Heart right ventricle (tissue), 16 donors: ENCODE measurements at regions not wholly inside any gene's neighbourhood (a gene's known extent, or its start where the extent isn't known, plus 50 kb on each side); places are given as distances from the start of the nearest gene placed in this dataset.

Experiments
- ATAC-seq, 8 donors: fragments of 200-7000 bp; cut with Tn5 transposase; one replicate each; pipeline ENCODE4 v1.9.1; 2020; ENCODE audit warnings: mild to moderate bottlenecking in 8 of 8, moderate library complexity in 8 of 8, moderate number of reproducible peaks in 1 of 8
- DNase-seq, 2 donors: peaks; one replicate each; pipeline ENCODE4 v3.0.0-alpha.2; 2020
- H3K27ac ChIP-seq, 10 donors: fragments of 200-600 bp; sonication (generic) in 2 of 10; one replicate each; pipeline versions ENCODE4 v1.5.0 to v1.8.0; 2020 to 2022; ENCODE audit warnings: mild to moderate bottlenecking in 3 of 10
- H3K27me3 ChIP-seq, 7 donors: fragments of 200-600 bp; one replicate each; pipeline ENCODE4 v1.8.0; 2021 to 2022; ENCODE audit warnings: mild to moderate bottlenecking in 2 of 7
- H3K36me3 ChIP-seq, 9 donors: fragments of 200-600 bp; sonication (generic) in 1 of 9; one replicate each; pipeline versions ENCODE4 v1.5.0 to v1.8.0; 2020 to 2022; ENCODE audit warnings: mild to moderate bottlenecking in 2 of 9
- H3K4me1 ChIP-seq, 9 donors: fragments of 200-600 bp; sonication (generic) in 1 of 9; one replicate each; pipeline versions ENCODE4 v1.5.0 to v1.8.0; 2020 to 2022; ENCODE audit warnings: mild to moderate bottlenecking in 4 of 9
- H3K4me3 ChIP-seq, 10 donors: fragments of 200-600 bp; sonication (generic) in 2 of 10; one replicate each; pipeline versions ENCODE4 v1.5.0 to v1.8.0; 2020 to 2022; ENCODE audit warnings: mild to moderate bottlenecking in 7 of 10, moderate library complexity in 2 of 10
- H3K9me3 ChIP-seq, 11 donors: fragments of 200-600 bp in 10 of 11; sonication (generic) in 2 of 11; one replicate each; pipeline versions ENCODE4 v1.5.0 to v1.8.0; 2013 to 2022; ENCODE audit warnings: mild to moderate bottlenecking in 2 of 11, control low read depth in 1 of 11, moderate library complexity in 1 of 11
- CTCF ChIP-seq, 9 donors: fragments of 200-600 bp; sonication (generic) in 2 of 9; IDR thresholded peaks; one replicate each; pipeline versions ENCODE4 v1.5.0 to v1.8.0; 2021 to 2022; ENCODE audit warnings: antibody characterized with exemption in 9 of 9, mild to moderate bottlenecking in 5 of 9, moderate library complexity in 1 of 9
- WGBS, 2 donors: extraction: QIAGEN DNeasy Blood & Tissue Kit; methylation state at CpG; one replicate each; pipeline ENCODE4 v1.1.7; 2013; ENCODE audit warnings: inconsistent platforms in 1 of 2; 5-methylcytosine and 5-hydroxymethylcytosine counted together
- intact Hi-C, 10 donors: fragments of 100-400 bp; cut with DNase I; formaldehyde crosslinking; loops; one replicate each; pipeline versions ENCODE4 v1.11.1 to v1.14.2; 2022
- donor health status: Arrhythmogenic right ventricular cardiomyopathy.
- donor health status: ischemic (EF 13 %, LVEDD 7.1; RV severe dilation, severe dysfunction).
- donor health status: healthy with polysubstance abuse.
- donor health status: DM: no; HTN: yes; CAD: no.
- donor health status: DM: no; HTN: no; CAD: no.
- donor health status: ischemic (EF 25% LVEDD 6.9; RV normal size, moderate dysfunction).
- donor health status: ischemic (EF 25% LVEDD 5.7; RV mildly dilated, moderate dysfunction).
- donor health status: healthy.
- donor health status: DM: yes; HTN: yes; CAD: no.
- donor health status: Ischemic cardiomyopathy.
- donor health status: ischemic (EF 35%, LVEDD 5.7; RV mildly dilated, moderate dysfunction).
- donor health status: nonischemic (EF 11% LVEDD 7.7; RV severe dilation, severe dysfunction).
- donor health status: DM: yes; HTN: yes; CAD: no.
- donor health status: PGD.
- donor health status: ischemic (EF 29% LVEDD 5.4; RV normal size, mild dysfunction).
- donor health status: nonischemic (EF 23%, LVEDD 6.1; RV moderate dilation, normal function).

- TF ChIP-seq CTCF (IDR thresholded peaks at IDR 0.05), result no peak
- no peak for ATAC-seq
- intact Hi-C loops, result loop anchor here in 1 of 10 donors (5.0 kb wide), 1 partner anchor 1689 kb away; no protein-coding TSS in a partner anchor
These were observed 1705.3 kb upstream of the CDH9 start for GRCh38 chr5:28743716-28744110.

GRCh38 chr5:28743025-28743715 lies 1704.8 kb upstream of the CDH9 start:
- DNase-seq (no peak), ATAC-seq (no peak)
- 24 to 37% methylated on average over 1 of the region's 1 CpG for WGBS, 2 donors
- no peaks in the 10 kb centered on the region for H3K4me1 ChIP-seq
- intact Hi-C loops, result loop anchor here in 1 of 10 donors (5.0 kb wide), 1 partner anchor 1689 kb away; no protein-coding TSS in a partner anchor
- no peak overlapping the region for H3K27ac ChIP-seq
- peaks cover 0 to 22% (median 0%) of the 10 kb centered on the region in 11 donors for H3K9me3 ChIP-seq
- no peak for TF ChIP-seq CTCF (IDR thresholded peaks at IDR 0.05)
- H3K27me3 ChIP-seq, result no peaks in the 10 kb centered on the region
- no peaks in the 10 kb centered on the region for H3K36me3 ChIP-seq
- no peak overlapping the region for H3K4me3 ChIP-seq

More at GRCh38 chr5:28743716-28744110, 1705.3 kb upstream of the CDH9 start:
- Histone ChIP-seq H3K4me3 (no peak overlapping the region), H3K4me1 (no peaks in the 10 kb centered on the region), H3K27me3 (no peaks in the 10 kb centered on the region), H3K9me3 (peaks cover 0 to 28% (median 0%) of the 10 kb centered on the region in 11 donors), H3K27ac (no peak overlapping the region), H3K36me3 (no peaks in the 10 kb centered on the region)
- DNase-seq, result no peak

- Histone ChIP-seq H3K9me3 (peaks cover 0 to 11% (median 0%) of the 10 kb centered on the region in 11 donors), H3K4me1 (no peaks in the 10 kb centered on the region), H3K27me3 (no peaks in the 10 kb centered on the region), H3K36me3 (no peaks in the 10 kb centered on the region), H3K27ac (no peak overlapping the region), H3K4me3 (no peak overlapping the region)
- no peak for DNase-seq
- intact Hi-C loops, result no loop called here
- ATAC-seq, result no peak
- no peak for TF ChIP-seq CTCF (IDR thresholded peaks at IDR 0.05)
- 78 to 81% methylated on average over 2 of the region's 2 CpGs for WGBS, 2 donors
These were observed 1699.3 kb upstream of the CDH9 start for GRCh38 chr5:28737682-28738081.

- Histone ChIP-seq H3K27ac (no peak overlapping the region), H3K36me3 (no peaks in the 10 kb centered on the region), H3K27me3 (no peaks in the 10 kb centered on the region), H3K4me3 (no peak overlapping the region), H3K9me3 (peaks cover 0 to 11% (median 0%) of the 10 kb centered on the region in 11 donors), H3K4me1 (no peaks in the 10 kb centered on the region)
- ATAC-seq (no peak), DNase-seq (no peak)
- no peak for TF ChIP-seq CTCF (IDR thresholded peaks at IDR 0.05)
- intact Hi-C loops, result no loop called here
These were observed 1698.8 kb upstream of the CDH9 start for GRCh38 chr5:28737222-28737621.
